ENCODE measurements at regions not wholly inside any gene's neighbourhood (a gene's known extent, or its start where the extent isn't known, plus 50 kb on each side); places are given as distances from the start of the nearest gene placed in this dataset.

- TF ChIP-seq GATA3 (IDR thresholded peaks at IDR 0.05; ENCODE audit: low read depth, low read length) = no peak
- no peak for TF ChIP-seq GATA2 (IDR thresholded peaks at IDR 0.05; ENCODE audit: low read depth, low read length)
Measured at GRCh38 chr3:31356941-31357340, 175.8 kb upstream of the STT3B start.

Data from SH-SY5Y (cell line).